Spleen (tissue), 7 donors: ENCODE measurements at regions not wholly inside any gene's neighbourhood (a gene's known extent, or its start where the extent isn't known, plus 50 kb on each side); places are given as distances from the start of the nearest gene placed in this dataset.

Source experiments
- CTCF ChIP-seq, 11 experiments: fragments of 200-600 bp in 7 of 11; fragments of 450-650 bp in 4 of 11; sonication (generic) in 4 of 11; IDR thresholded peaks in 8 of 11; conservative IDR thresholded peaks in 3 of 11; 1 replicate in 7 of 11; 2 replicates in 4 of 11; pipeline versions ENCODE4 v1.4.0 to v1.8.0; 2016 to 2021; ENCODE audit warnings: antibody characterized with exemption in 11 of 11, inconsistent platforms in 4 of 11, mild to moderate bottlenecking in 1 of 11
- POLR2A ChIP-seq, 3 donors: fragments of 450-650 bp; IDR thresholded peaks; one replicate each; pipeline ENCODE4 v1.5.1; 2017; ENCODE audit warnings: antibody characterized with exemption in 3 of 3, mild to moderate bottlenecking in 1 of 3
- donor health status: DM: no; HTN: no; CAD: no; lungs with moderate emphysema.
- donor health status: DM: no; HTN: no; CAD: no.
- donor health status: DM: no; HTN: no; CAD: no.

- TF ChIP-seq POLR2A (IDR thresholded peaks at IDR 0.05) = no peak
- TF ChIP-seq CTCF (IDR thresholded peaks at IDR 0.05 in 8 of 11, conservative IDR thresholded peaks at IDR 0.05 in 3 of 11) = no peak
Observed at GRCh38 chr10:33481184-33481583, 146.7 kb upstream of the NRP1 start.
